Hypothalamus (tissue), 51 donors: ENCODE measurements at regions not wholly inside any gene's neighbourhood (a gene's known extent, or its start where the extent isn't known, plus 50 kb on each side); places are given as distances from the start of the nearest gene placed in this dataset.
A peak's percentile ranks its signal among the peaks of the same experiment; 100 is the strongest.

ENCODE experiments used
- DNase-seq, 51 donors: peaks; one replicate each; lab custom pipeline; 2025; lab: John Stamatoyannopoulos, UW

DNA sequence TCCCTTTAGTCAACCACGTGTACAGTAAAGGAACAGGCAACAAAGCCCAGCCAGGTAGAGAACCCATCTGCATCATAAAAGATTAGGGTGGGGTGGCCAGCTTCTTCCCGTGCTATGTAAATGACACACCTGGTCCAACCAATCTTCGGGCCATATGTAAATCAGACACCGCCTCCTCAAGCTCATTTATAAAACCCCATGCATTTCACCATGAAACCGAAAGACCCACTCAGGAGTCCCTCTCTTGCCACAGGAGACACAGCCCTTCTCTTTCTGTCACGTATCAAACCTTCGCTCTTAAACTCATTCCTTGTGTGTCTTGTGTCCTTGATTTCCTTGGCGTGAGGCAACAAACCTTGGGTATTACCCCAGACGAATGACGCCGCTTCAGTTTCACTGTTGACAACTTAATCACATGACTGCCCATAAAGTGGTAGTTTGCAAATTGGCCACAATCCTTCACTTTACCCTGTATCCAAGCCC, 59.8 kb upstream of the TBPL2 start:
- DNase-seq = no peak

DNA sequence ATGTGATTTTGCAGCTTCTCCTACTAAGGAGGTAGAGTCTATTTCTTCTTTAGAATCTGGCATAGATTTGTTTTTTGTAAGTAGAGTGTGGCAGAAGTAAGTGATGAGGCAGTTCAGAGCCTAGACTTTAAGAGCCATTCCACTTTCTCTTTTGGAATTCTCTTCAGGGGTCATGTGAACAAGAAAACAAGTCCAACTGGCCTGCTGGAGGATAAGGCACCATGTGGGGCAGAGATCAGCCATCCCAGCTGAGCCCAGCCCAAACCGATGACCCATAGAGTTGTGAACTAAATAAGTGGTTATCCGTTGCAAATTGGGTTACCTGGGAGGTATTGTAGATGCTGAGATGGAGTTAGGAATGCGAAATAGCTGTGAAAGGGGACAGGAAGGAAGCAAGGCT, 60.3 kb upstream of the TBPL2 start:
- no peak for DNase-seq

DNA sequence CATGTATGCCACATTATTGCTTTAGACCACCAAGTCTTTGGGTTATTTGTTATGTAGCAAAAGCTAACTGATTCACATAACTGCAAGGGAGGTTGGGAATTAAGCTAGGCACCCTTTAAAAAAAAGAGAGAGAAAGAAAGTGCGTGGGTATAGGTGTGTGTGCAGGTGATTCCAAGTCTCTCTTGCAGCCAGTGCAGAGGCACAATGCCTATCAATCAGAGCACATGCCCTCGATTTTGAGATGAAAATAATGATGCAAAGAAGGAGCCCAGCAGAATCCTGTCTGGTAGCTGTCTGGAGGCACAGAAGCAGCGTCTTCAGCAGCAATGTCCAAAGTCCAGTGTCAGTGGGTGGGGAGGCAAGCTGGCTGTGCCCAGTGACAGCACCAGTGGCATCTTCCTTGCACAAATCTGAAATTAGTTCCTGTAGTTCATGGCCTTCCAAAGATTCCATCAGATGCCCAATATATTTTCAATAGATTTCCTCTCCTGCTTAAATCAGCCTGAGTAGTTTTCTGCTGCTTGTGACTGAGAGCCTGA, 62.4 kb upstream of the TBPL2 start:
- DNase-seq = no peak

DNA sequence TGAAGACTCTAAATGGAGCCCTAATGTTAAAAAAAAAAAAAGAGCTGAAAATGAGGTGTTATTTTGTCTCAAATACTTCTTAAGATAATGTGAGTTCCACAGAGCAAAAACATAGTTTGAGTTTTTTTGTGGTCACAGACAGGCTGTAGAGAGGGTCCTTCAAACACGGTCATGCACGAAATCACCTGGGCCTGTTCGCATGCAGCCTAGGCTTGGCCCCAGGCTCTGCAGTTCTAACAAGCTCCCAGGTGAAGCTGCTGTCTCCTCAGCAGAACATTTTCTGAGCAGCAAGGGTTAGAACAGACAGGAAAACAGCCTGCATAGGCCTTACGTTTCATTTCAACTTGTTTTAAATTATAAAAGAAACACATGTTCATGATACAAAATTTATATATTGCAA, 65.4 kb upstream of the TBPL2 start:
- no peak for DNase-seq

DNA sequence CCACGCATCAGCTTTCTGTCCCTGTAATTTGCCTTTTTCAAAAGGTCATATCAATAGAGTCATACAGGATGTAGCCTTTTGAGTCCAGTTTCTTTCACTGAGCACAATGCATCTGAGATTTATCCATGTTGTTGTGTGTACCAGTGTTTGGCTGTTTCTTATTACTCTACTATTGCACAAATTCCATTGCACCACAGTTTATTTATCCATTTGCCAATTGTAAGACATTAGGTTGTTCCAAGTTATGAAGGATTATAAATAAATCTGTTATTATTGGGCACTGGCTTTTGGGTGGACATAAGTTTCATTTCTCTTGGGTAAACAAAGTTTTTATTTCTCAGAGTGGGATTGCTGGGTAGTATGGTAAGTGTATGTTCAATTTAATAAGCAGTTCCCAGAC, 68.3 kb upstream of the TBPL2 start:
- DNase-seq = no peak

DNA sequence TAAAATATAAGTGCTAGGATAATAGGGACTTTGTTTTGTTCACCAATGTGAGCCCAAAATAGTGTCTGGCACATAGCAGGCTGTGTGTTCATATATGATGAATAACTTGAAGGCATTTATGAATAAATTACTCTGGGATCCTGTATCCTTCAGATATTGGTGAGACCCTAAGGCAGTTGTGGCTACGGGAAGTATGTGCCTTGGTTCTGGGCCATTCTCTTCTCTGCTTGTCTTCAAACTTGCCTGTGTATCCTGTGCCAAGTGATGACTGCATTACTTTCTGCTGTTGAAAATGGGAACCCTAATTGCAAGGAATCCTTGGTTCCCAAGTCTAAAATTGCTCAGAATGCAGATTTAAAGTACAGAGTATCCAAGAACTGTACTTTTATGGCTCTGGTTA, 67.6 kb upstream of the KTN1 start:
- no peak for DNase-seq

DNA sequence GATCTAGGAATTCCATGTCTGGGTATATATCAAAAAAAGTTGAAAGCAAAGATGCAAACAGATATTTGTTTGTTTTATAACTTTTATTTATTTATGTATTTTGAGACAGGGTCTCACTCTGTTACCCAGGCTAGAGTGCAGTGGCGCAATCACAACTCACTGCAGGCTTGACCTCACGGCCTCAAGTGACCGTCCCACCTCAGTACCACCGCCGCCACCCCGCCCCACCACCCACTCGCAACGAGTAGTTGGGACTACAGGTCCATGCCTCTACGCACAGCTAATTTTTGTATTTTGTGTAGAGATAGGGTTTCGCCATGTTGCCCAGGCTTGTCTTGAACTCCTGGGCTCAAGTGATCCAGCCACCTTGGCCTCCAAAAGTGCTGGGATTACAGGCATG, 66.5 kb upstream of the KTN1 start:
- no peak for DNase-seq

DNA sequence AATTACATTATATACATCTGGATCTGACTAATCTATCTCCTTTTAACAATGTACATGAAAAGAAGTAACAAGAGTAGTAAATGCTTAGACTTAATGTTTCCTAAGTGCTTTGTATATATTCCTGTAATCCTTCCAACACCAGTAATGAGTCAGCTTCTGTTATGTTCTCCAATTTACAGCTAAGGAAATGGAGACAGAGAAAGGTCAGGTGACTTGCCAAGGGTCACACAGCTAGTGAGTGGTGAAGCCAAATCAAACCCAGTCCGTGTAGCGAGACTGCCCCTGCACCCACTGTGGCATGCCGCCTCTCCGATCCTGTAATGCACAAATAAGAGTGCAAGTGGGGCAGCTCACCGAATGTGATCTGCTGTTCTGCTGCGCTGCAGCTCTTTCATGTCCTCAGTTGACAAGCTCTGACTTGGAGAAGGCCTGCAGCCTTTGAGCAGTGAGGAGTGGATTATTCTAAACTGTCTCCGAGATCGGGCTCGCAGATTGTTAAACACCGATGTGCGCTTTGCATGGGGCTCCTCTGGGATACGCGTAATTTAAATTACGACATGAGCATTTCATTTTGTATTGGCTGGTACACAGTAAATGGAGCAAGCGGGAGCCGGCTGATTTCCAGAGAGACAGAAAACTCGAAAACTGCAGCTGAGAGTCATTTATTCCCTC, 65.1 kb upstream of the KTN1 start:
- peak in 4 of 51 donors; percentile 0 to 3 (median 2) for DNase-seq

DNA sequence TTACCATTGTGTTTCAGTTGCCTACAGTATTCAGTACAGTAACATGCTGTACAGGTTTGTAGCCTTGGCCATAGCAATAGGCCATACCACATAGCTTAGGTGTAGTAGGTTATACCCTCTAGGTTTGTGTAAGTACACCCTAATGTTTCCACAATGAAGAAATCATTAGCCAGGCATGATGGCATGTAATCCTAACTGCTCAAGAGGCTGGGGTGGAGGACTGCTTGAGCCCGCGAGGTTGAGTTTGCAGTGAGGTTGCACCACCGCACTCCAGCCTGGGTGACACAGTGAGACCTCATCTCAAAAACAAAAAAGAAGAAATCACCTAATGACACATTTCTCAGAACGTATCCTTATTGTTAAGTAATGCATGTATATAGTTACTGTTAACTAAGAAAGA, 63.2 kb upstream of the KTN1 start:
- no peak for DNase-seq

DNA sequence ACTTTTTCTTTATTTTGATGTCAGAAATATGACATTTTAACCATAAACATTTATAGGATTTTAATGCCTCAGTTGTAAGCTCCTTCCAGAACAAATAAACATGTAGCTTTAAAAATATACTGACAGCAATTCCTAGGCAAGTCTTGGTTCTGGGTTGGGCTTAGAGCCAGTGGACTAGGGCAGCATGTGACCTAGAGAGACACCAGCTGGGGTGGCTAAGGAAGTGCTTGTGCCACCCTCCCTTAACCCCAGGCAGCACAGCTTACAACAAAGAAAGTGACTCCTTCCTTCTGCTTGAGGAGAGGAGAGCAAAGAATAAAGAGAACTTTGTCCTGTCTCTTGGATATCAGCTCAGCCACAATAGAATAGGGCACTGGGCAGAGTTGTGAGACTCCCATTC, 61.6 kb upstream of the KTN1 start:
- DNase-seq = no peak

DNA sequence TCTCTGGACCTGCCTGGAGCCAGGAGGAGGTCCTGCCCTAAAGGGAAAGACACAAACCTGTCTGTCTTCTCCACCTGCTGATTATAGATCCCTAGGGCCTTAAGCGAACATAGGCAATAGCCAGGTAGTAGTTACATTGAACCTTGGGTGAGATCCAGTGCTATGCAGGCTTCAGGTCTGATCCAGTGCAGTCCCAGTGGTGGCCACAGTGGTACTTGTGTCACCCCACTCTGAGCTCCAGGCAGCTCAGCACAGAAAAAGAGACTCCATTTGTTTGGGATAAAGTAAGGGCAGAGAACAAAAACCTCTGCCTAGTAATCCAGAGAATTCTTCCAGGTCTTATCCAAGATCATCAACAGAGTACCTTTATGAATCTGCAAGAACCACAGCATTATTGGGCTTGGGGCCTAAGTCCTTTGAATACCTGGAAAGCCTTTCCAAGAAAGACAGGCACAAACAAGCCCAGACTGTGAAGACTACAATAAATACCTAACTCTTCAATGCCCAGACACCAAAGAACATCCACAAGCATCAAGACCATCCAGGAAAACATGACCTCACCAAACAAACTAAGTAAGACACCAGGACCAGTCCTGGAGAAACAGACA, 60.4 kb upstream of the KTN1 start:
- no peak for DNase-seq

DNA sequence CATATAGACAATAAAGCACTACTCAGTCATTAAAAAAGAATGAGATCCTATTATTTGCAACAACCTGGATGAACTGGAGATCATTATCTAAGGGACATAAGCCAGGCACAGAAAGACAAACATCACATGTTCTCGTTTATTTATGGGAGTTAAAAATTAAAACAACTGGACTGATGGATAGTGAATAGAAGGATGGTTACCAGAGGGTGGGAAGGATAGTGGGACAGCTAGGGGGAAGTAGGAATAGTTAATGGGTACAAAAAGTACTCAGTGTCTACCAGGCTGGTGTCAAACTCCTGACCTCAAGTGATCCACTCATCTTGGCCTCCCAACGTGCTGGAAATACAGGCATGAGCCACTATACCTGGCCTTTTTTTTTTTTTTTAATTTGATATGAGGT, 56.7 kb upstream of the KTN1 start:
- no peak for DNase-seq
